ENCODE measurements at regions not wholly inside any gene's neighbourhood (a gene's known extent, or its start where the extent isn't known, plus 50 kb on each side); places are given as distances from the start of the nearest gene placed in this dataset.
"Not testable (repeated sequence)": the region's sequence is repeated elsewhere in the genome, so short reads cannot be mapped to it uniquely, and the experiment has no call there.

DNA sequence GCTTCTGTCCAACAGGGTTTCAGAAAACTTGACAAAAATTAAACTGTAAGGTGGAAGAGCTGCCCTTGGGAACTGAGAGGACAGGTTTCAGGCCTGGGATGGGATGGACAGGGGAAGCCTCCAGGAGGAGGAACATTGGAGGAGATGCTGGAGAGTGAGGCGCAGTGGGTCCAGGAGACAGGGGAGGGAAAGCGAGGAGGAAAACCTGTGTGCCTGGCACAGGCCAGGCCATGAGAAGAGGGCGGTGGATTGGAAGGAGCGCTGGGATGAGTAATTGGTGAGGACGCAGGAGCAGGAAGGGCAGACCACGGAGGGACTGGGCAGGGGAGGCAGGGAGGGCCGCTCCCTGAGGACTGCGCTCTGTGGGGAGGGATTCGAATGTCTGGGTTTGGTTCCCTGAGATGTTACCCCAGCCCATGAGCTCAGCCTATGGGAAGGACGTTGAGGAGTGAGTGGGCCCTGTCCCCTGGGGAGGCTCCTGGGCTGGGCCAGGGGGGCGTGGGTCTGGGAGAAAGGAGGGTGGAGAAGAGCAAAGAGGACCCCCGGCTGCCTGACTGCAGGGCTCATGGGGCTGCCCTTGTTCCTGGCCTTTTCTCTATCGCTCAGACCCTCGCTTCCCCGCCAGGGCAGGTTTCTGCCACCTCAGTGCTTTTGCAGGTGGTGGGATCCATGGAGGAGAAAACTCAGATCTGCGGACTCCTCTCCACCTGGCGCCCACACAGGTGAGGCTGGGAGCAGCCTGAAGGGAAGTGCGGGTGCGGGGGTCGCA lies 249.1 kb upstream of the NPAP1 start:
- TF ChIP-seq, protein P1, sequence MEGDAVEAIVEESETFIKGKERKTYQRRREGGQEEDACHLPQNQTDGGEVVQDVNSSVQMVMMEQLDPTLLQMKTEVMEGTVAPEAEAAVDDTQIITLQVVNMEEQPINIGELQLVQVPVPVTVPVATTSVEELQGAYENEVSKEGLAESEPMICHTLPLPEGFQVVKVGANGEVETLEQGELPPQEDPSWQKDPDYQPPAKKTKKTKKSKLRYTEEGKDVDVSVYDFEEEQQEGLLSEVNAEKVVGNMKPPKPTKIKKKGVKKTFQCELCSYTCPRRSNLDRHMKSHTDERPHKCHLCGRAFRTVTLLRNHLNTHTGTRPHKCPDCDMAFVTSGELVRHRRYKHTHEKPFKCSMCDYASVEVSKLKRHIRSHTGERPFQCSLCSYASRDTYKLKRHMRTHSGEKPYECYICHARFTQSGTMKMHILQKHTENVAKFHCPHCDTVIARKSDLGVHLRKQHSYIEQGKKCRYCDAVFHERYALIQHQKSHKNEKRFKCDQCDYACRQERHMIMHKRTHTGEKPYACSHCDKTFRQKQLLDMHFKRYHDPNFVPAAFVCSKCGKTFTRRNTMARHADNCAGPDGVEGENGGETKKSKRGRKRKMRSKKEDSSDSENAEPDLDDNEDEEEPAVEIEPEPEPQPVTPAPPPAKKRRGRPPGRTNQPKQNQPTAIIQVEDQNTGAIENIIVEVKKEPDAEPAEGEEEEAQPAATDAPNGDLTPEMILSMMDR (IDR thresholded peaks at IDR 0.05; ENCODE audit: poor library complexity, severe bottlenecking) = not testable (repeated sequence)
- TF ChIP-seq TAF1 (IDR thresholded peaks at IDR 0.05; ENCODE audit: low read depth) = not testable (repeated sequence)

All from neural cell (in vitro differentiated cells).